ENCODE measurements at regions not wholly inside any gene's neighbourhood (a gene's known extent, or its start where the extent isn't known, plus 50 kb on each side); places are given as distances from the start of the nearest gene placed in this dataset.

DNA sequence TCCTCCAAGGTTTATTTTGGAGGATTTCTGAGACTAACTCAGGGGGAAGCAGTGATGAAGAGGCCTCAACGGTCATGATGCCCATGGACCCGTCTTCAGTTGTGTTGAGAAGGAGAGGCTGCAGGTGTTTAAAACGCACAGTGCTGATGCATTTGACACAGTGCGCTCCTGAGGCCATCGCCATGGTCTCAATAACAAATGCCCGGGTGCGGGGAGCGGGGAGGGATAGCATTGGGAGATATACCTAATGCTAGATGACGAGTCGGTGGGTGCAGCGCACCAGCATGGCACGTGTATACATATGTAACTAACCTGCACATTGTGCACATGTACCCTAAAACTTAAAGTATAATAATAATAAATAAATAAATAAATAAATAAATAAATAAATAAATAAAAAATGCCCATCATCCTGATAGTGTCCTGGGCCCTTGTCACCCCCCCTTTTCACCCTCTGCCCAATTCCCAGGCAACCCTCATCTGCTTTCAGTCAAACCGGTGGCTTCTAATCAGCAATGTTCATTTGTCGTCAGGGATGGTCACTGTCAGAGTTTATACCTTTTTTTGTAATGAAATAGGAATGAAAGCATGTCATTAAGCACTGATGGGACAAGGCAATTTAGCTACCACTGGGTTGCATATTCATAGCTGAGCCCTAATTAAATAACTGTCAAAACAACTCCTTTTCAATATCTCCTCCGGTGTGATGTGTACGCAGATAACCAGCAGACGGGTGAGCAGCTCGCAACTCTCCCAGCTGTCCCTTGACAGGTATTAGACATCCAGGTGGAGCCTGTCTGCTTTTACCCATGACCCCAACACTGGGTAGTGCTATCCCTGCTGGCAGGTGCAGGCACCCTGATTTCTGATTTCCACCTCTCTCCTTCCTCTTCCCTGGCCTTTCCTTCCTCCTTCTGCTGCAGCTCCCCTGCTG is 95.9 kb downstream of the KCNF1 start:
- Mint-ChIP-seq H3K9me3 (no peaks in the 10 kb centered on the region), H3K27me3 (peaks cover 6% of the 10 kb centered on the region), H3K27ac (no peak overlapping the region), H3K4me1 (ENCODE audit: low read depth) (no peaks in the 10 kb centered on the region), H3K4me3 (no peak overlapping the region), H3K36me3 (ENCODE audit: low read depth) (no peaks in the 10 kb centered on the region)
- Histone ChIP-seq H3K4me1 (ENCODE audit: insufficient read depth, low read length) (no peaks in the 10 kb centered on the region), H3K27ac (ENCODE audit: low read depth in 1 of 2, low read length in 2 of 2) (no peak overlapping the region), H3K27me3 (ENCODE audit: control insufficient read depth in 1 of 2, insufficient read depth in 2 of 2, low read length in 2 of 2) (peaks cover 0 to under 1% of the 10 kb centered on the region in 2 experiments), H3K4me3 (ENCODE audit: low read length) (no peak overlapping the region), H3K36me3 (ENCODE audit: insufficient read depth, low read length) (no peaks in the 10 kb centered on the region), H3K9me3 (ENCODE audit: control insufficient read depth in 1 of 2, insufficient read depth in 1 of 2, low read length in 2 of 2) (peaks cover 14 to 24% of the 10 kb centered on the region in 2 experiments)
- POLR2A ChIA-PET = no interaction called here
- DNase-seq = no peak
- ATAC-seq (ENCODE audit: poor library complexity) = no peak
- intact Hi-C loops (cut with DNase I, micrococcal nuclease) = no loop called here
- CTCF ChIA-PET = no interaction called here
- TF ChIP-seq, protein P1, sequence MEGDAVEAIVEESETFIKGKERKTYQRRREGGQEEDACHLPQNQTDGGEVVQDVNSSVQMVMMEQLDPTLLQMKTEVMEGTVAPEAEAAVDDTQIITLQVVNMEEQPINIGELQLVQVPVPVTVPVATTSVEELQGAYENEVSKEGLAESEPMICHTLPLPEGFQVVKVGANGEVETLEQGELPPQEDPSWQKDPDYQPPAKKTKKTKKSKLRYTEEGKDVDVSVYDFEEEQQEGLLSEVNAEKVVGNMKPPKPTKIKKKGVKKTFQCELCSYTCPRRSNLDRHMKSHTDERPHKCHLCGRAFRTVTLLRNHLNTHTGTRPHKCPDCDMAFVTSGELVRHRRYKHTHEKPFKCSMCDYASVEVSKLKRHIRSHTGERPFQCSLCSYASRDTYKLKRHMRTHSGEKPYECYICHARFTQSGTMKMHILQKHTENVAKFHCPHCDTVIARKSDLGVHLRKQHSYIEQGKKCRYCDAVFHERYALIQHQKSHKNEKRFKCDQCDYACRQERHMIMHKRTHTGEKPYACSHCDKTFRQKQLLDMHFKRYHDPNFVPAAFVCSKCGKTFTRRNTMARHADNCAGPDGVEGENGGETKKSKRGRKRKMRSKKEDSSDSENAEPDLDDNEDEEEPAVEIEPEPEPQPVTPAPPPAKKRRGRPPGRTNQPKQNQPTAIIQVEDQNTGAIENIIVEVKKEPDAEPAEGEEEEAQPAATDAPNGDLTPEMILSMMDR (IDR thresholded peaks at IDR 0.05) = no peak

GRCh38 chr2:11008773-11009172 is 97.0 kb downstream of the KCNF1 start:
- Mint-ChIP-seq H3K4me3 (no peak overlapping the region), H3K27me3 (peaks cover 7% of the 10 kb centered on the region), H3K36me3 (ENCODE audit: low read depth) (no peaks in the 10 kb centered on the region), H3K4me1 (ENCODE audit: low read depth) (no peaks in the 10 kb centered on the region), H3K9me3 (no peaks in the 10 kb centered on the region), H3K27ac (no peak overlapping the region)
- H3K27ac ChIP-seq (ENCODE audit: low read depth in 1 of 2, low read length in 2 of 2) = no peak overlapping the region
- ATAC-seq (ENCODE audit: poor library complexity) = no peak
- no peak overlapping the region for H3K4me3 ChIP-seq (ENCODE audit: low read length)
- ChIA-PET POLR2A (no interaction called here), CTCF (no interaction called here)
- no peaks in the 10 kb centered on the region for H3K36me3 ChIP-seq (ENCODE audit: insufficient read depth, low read length)
- H3K4me1 ChIP-seq (ENCODE audit: insufficient read depth, low read length) = no peaks in the 10 kb centered on the region
- DNase-seq = no peak
- intact Hi-C loops (cut with DNase I, micrococcal nuclease) = no loop called here
- H3K9me3 ChIP-seq (ENCODE audit: control insufficient read depth in 1 of 2, insufficient read depth in 1 of 2, low read length in 2 of 2) = peaks cover 14 to 32% of the 10 kb centered on the region in 2 experiments
- TF ChIP-seq, protein P1 (IDR thresholded peaks at IDR 0.05) = no peak
- no peaks in the 10 kb centered on the region for H3K27me3 ChIP-seq (ENCODE audit: control insufficient read depth in 1 of 2, insufficient read depth in 2 of 2, low read length in 2 of 2)

GRCh38 chr2:11009176-11009575 is 97.4 kb downstream of the KCNF1 start:
- no peaks in the 10 kb centered on the region for H3K4me1 ChIP-seq (ENCODE audit: insufficient read depth, low read length)
- ATAC-seq (ENCODE audit: poor library complexity) (no peak), DNase-seq (no peak)
- H3K36me3 ChIP-seq (ENCODE audit: insufficient read depth, low read length) = no peaks in the 10 kb centered on the region
- Mint-ChIP-seq H3K4me1 (ENCODE audit: low read depth) (no peaks in the 10 kb centered on the region), H3K27me3 (peaks cover 4% of the 10 kb centered on the region), H3K36me3 (ENCODE audit: low read depth) (no peaks in the 10 kb centered on the region), H3K9me3 (no peaks in the 10 kb centered on the region), H3K4me3 (no peak overlapping the region), H3K27ac (no peak overlapping the region)
- ChIA-PET POLR2A (no interaction called here), CTCF (no interaction called here)
- peaks cover 14 to 32% of the 10 kb centered on the region in 2 experiments for H3K9me3 ChIP-seq (ENCODE audit: control insufficient read depth in 1 of 2, insufficient read depth in 1 of 2, low read length in 2 of 2)
- TF ChIP-seq, protein P1 (IDR thresholded peaks at IDR 0.05) = no peak
- intact Hi-C loops (cut with DNase I, micrococcal nuclease) = no loop called here
- no peak overlapping the region for H3K4me3 ChIP-seq (ENCODE audit: low read length)
- no peaks in the 10 kb centered on the region for H3K27me3 ChIP-seq (ENCODE audit: control insufficient read depth in 1 of 2, insufficient read depth in 2 of 2, low read length in 2 of 2)
- no peak overlapping the region for H3K27ac ChIP-seq (ENCODE audit: low read depth in 1 of 2, low read length in 2 of 2)
